Adrenal gland (tissue), 5 donors: ENCODE measurements at regions not wholly inside any gene's neighbourhood (a gene's known extent, or its start where the extent isn't known, plus 50 kb on each side); places are given as distances from the start of the nearest gene placed in this dataset.

Source experiments
- POLR2A ChIP-seq, 2 donors: fragments of 450-650 bp; IDR thresholded peaks; one replicate each; pipeline ENCODE4 v1.6.1; 2017; ENCODE audit warnings: antibody characterized with exemption in 2 of 2, mild to moderate bottlenecking in 2 of 2, moderate library complexity in 1 of 2
- TF ChIP-seq, protein P1 (sequence below), 6 experiments: fragments of 450-650 bp in 4 of 6; fragments of 200-600 bp in 2 of 6; sonication (generic) in 1 of 6; IDR thresholded peaks; 1 replicate in 5 of 6; 2 replicates in 1 of 6; pipeline versions ENCODE4 v1.5.1 to v1.8.0; 2016 to 2021; ENCODE audit warnings: antibody characterized with exemption in 6 of 6, mild to moderate bottlenecking in 2 of 6, moderate library complexity in 1 of 6
- donor health status: DM: no; HTN: no; CAD: no.

DNA sequence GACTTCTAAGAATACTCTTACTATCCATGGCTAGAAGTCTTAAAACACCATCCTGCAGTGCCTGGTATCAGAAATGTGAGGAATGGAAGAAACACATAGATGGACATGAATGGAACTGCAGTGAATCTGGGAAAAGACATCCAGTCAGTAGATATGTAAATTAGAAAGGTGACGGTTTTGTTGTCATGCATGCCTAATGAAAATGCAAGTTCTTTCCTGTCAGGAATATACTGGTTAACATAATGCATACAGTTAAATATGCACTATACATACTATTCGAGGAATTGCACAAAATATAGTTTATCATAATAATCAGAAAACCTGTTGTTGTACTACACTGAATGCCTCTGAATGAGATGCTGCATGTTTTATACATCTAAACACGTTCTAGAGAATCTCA, 190.6 kb upstream of the ITGA4 start:
- TF ChIP-seq POLR2A (IDR thresholded peaks at IDR 0.05) = no peak
- TF ChIP-seq, protein P1, sequence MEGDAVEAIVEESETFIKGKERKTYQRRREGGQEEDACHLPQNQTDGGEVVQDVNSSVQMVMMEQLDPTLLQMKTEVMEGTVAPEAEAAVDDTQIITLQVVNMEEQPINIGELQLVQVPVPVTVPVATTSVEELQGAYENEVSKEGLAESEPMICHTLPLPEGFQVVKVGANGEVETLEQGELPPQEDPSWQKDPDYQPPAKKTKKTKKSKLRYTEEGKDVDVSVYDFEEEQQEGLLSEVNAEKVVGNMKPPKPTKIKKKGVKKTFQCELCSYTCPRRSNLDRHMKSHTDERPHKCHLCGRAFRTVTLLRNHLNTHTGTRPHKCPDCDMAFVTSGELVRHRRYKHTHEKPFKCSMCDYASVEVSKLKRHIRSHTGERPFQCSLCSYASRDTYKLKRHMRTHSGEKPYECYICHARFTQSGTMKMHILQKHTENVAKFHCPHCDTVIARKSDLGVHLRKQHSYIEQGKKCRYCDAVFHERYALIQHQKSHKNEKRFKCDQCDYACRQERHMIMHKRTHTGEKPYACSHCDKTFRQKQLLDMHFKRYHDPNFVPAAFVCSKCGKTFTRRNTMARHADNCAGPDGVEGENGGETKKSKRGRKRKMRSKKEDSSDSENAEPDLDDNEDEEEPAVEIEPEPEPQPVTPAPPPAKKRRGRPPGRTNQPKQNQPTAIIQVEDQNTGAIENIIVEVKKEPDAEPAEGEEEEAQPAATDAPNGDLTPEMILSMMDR (IDR thresholded peaks at IDR 0.05) = no peak
